Loucy (cell line): ENCODE measurements at regions not wholly inside any gene's neighbourhood (a gene's known extent, or its start where the extent isn't known, plus 50 kb on each side); places are given as distances from the start of the nearest gene placed in this dataset.

Source experiments
- EZH2phosphoT487 ChIP-seq: fragments of 200-600 bp; IDR thresholded peaks from 2 replicates; pipeline ENCODE4 v1.6.1; 2018; ENCODE audit warnings: antibody characterized with exemption, mild to moderate bottlenecking, moderate library complexity, borderline replicate concordance
- TF ChIP-seq, protein P1 (sequence below): fragments of 200-600 bp; sonication (generic); conservative IDR thresholded peaks from 2 replicates; pipeline ENCODE4 v1.5.1; 2014; ENCODE audit warnings: mild to moderate bottlenecking, antibody characterized with exemption, low read length

DNA sequence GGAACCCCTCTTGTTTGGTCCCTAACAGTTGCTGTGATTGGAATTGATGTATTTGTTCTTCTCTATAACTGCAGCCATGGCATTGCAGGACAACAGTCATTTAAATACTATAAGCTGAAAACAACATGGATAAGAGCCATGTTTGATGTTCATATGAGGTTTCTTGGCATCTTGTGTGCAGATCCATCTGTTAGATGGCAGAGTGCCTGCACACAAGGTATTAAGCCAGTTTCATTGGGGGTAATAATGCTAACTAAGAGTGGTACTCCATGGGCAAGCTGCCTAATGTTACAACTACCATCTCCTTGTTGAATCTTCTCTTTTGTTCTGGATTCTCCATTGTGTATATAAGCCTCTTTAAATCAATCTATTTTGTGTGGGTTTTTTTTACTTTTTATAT lies 206.0 kb upstream of the CHORDC1 start:
- TF ChIP-seq, protein P1, sequence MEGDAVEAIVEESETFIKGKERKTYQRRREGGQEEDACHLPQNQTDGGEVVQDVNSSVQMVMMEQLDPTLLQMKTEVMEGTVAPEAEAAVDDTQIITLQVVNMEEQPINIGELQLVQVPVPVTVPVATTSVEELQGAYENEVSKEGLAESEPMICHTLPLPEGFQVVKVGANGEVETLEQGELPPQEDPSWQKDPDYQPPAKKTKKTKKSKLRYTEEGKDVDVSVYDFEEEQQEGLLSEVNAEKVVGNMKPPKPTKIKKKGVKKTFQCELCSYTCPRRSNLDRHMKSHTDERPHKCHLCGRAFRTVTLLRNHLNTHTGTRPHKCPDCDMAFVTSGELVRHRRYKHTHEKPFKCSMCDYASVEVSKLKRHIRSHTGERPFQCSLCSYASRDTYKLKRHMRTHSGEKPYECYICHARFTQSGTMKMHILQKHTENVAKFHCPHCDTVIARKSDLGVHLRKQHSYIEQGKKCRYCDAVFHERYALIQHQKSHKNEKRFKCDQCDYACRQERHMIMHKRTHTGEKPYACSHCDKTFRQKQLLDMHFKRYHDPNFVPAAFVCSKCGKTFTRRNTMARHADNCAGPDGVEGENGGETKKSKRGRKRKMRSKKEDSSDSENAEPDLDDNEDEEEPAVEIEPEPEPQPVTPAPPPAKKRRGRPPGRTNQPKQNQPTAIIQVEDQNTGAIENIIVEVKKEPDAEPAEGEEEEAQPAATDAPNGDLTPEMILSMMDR, result no peak
- TF ChIP-seq EZH2phosphoT487, result no peak
